Uterus (tissue), 2 donors: ENCODE measurements at regions not wholly inside any gene's neighbourhood (a gene's known extent, or its start where the extent isn't known, plus 50 kb on each side); places are given as distances from the start of the nearest gene placed in this dataset.

Source experiments
- POLR2A ChIP-seq, 2 donors: fragments of 450-650 bp; IDR thresholded peaks; one replicate each; pipeline ENCODE4 v1.6.1; 2016; ENCODE audit warnings: antibody characterized with exemption in 2 of 2, mild to moderate bottlenecking in 1 of 2, moderate library complexity in 1 of 2
- TF ChIP-seq, protein P1 (sequence below), 4 experiments: fragments of 200-600 bp in 2 of 4; fragments of 450-650 bp in 2 of 4; sonication (generic) in 2 of 4; IDR thresholded peaks; one replicate each; pipeline ENCODE4 v1.5.1; 2016 to 2019; ENCODE audit warnings: antibody characterized with exemption in 4 of 4, mild to moderate bottlenecking in 2 of 4, moderate library complexity in 1 of 4

- TF ChIP-seq, protein P1, sequence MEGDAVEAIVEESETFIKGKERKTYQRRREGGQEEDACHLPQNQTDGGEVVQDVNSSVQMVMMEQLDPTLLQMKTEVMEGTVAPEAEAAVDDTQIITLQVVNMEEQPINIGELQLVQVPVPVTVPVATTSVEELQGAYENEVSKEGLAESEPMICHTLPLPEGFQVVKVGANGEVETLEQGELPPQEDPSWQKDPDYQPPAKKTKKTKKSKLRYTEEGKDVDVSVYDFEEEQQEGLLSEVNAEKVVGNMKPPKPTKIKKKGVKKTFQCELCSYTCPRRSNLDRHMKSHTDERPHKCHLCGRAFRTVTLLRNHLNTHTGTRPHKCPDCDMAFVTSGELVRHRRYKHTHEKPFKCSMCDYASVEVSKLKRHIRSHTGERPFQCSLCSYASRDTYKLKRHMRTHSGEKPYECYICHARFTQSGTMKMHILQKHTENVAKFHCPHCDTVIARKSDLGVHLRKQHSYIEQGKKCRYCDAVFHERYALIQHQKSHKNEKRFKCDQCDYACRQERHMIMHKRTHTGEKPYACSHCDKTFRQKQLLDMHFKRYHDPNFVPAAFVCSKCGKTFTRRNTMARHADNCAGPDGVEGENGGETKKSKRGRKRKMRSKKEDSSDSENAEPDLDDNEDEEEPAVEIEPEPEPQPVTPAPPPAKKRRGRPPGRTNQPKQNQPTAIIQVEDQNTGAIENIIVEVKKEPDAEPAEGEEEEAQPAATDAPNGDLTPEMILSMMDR (IDR thresholded peaks at IDR 0.05): no peak
- no peak for TF ChIP-seq POLR2A (IDR thresholded peaks at IDR 0.05)
Observed at GRCh38 chr4:34851411-34851810, 1392.9 kb downstream of the ARAP2 start.
